Ovary (tissue), 7 donors: ENCODE measurements at regions not wholly inside any gene's neighbourhood (a gene's known extent, or its start where the extent isn't known, plus 50 kb on each side); places are given as distances from the start of the nearest gene placed in this dataset.

Source experiments
- DNase-seq, 5 donors: peaks; one replicate each; pipeline ENCODE4 v3.0.0-alpha.2; 2019 to 2020
- H3K27ac ChIP-seq, 2 donors: fragments of 200-600 bp; one replicate each; pipeline versions ENCODE4 v1.5.1 to v1.8.0; 2019 to 2022
- H3K27me3 ChIP-seq: fragments of 200-600 bp; one replicate; pipeline ENCODE4 v1.8.0; 2022
- H3K36me3 ChIP-seq: fragments of 200-600 bp; sonication (generic); one replicate; pipeline ENCODE4 v1.5.1; 2019
- H3K4me1 ChIP-seq: one replicate; pipeline ENCODE4 v1.8.1; 2013; ENCODE audit warnings: mild to moderate bottlenecking, moderate library complexity; ENCODE audit not compliant: insufficient read depth
- H3K4me3 ChIP-seq: fragments of 200-600 bp; sonication (generic); one replicate; pipeline ENCODE4 v1.5.1; 2017
- H3K9me3 ChIP-seq, 2 donors: fragments of 200-600 bp in 1 of 2; sonication (generic) in 1 of 2; one replicate each; pipeline versions ENCODE4 v1.5.1 to v1.8.1; 2013 to 2019; ENCODE audit warnings: mild to moderate bottlenecking in 1 of 2, moderate library complexity in 1 of 2
- EP300 ChIP-seq: sonication (generic); formaldehyde crosslinking; IDR thresholded peaks from one replicate; pipeline ENCODE4 v1.6.1; 2017; ENCODE audit warnings: antibody characterized with exemption
- POLR2A ChIP-seq: fragments of 450-650 bp; IDR thresholded peaks from one replicate; pipeline ENCODE4 v1.6.1; 2017; ENCODE audit warnings: antibody characterized with exemption, mild to moderate bottlenecking, moderate library complexity
- WGBS, 3 donors: extraction: QIAGEN DNeasy Blood & Tissue Kit in 1 of 3; methylation state at CpG; one replicate each; pipeline versions ENCODE4 v1.1.5 to v1.1.7; 2013 to 2017; 5-methylcytosine and 5-hydroxymethylcytosine counted together
- intact Hi-C, 4 donors: fragments of 100-400 bp; cut with DNase I; formaldehyde crosslinking; loops; one replicate each; pipeline versions ENCODE4 v1.11.0 to v1.15.1; 2022 to 2023
- TF ChIP-seq, protein P1 (sequence below), 3 donors: fragments of 450-650 bp in 2 of 3; fragments of 200-600 bp in 1 of 3; IDR thresholded peaks; one replicate each; pipeline versions ENCODE4 v1.5.1 to v1.8.0; 2016 to 2022; ENCODE audit warnings: antibody characterized with exemption in 3 of 3, mild to moderate bottlenecking in 1 of 3
- donor health status: DM: no; HTN: no; CAD: no; lungs with moderate emphysema.
- donor health status: DM: no; HTN: no; CAD: no.
- donor health status: Bipolar disorder and iron deficiency.
- donor health status: DM: no; HTN: no; CAD: no.
- donor health status: DM: yes; HTN: yes; CAD: no.

- H3K9me3 ChIP-seq: no peaks in the 10 kb centered on the region
- H3K27ac ChIP-seq: no peak overlapping the region
- no peaks in the 10 kb centered on the region for H3K27me3 ChIP-seq
- intact Hi-C loops: no loop called here
- H3K4me1 ChIP-seq: peaks cover 6% of the 10 kb centered on the region
- DNase-seq: peak; percentile 20 to 61 (median 41)
- WGBS, 3 donors: 63 to 76% (median 73%) methylated on average over 1 of the region's 1 CpG
- H3K4me3 ChIP-seq: no peak overlapping the region
- no peaks in the 10 kb centered on the region for H3K36me3 ChIP-seq
- TF ChIP-seq POLR2A (no peak), EP300 (no peak)
- TF ChIP-seq, protein P1, sequence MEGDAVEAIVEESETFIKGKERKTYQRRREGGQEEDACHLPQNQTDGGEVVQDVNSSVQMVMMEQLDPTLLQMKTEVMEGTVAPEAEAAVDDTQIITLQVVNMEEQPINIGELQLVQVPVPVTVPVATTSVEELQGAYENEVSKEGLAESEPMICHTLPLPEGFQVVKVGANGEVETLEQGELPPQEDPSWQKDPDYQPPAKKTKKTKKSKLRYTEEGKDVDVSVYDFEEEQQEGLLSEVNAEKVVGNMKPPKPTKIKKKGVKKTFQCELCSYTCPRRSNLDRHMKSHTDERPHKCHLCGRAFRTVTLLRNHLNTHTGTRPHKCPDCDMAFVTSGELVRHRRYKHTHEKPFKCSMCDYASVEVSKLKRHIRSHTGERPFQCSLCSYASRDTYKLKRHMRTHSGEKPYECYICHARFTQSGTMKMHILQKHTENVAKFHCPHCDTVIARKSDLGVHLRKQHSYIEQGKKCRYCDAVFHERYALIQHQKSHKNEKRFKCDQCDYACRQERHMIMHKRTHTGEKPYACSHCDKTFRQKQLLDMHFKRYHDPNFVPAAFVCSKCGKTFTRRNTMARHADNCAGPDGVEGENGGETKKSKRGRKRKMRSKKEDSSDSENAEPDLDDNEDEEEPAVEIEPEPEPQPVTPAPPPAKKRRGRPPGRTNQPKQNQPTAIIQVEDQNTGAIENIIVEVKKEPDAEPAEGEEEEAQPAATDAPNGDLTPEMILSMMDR (IDR thresholded peaks at IDR 0.05): no peak
These were observed 124.2 kb upstream of the ADPGK start for GRCh38 chr15:72907733-72908132.

DNA sequence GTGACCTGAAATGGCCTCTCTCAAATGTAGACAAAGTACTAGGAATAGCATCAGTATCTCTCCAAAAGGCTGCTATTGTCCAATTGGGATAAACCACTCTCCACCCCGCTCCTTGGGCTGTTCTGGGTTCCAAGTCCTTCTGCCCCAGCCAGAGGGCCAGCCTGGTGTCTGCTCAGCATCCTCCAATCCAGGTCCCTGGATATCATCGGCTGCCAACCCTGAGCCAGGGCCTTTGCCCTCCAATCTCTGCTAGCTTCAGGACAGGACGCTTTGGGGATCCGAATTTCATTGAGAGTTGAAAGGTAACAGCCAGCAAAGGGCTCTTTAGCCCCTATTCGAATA, 119.3 kb upstream of the ADPGK start:
- Histone ChIP-seq H3K4me1 (peaks cover 9% of the 10 kb centered on the region), H3K4me3 (no peak overlapping the region), H3K27me3 (no peaks in the 10 kb centered on the region), H3K36me3 (no peaks in the 10 kb centered on the region), H3K27ac (no peak overlapping the region), H3K9me3 (no peaks in the 10 kb centered on the region)
- TF ChIP-seq EP300 (no peak), POLR2A (no peak)
- TF ChIP-seq, protein P1 (IDR thresholded peaks at IDR 0.05): no peak
- 33 to 48% (median 41%) methylated on average over 5 of the region's 5 CpGs for WGBS, 3 donors
- no peak for DNase-seq
- intact Hi-C loops: no loop called here

DNA sequence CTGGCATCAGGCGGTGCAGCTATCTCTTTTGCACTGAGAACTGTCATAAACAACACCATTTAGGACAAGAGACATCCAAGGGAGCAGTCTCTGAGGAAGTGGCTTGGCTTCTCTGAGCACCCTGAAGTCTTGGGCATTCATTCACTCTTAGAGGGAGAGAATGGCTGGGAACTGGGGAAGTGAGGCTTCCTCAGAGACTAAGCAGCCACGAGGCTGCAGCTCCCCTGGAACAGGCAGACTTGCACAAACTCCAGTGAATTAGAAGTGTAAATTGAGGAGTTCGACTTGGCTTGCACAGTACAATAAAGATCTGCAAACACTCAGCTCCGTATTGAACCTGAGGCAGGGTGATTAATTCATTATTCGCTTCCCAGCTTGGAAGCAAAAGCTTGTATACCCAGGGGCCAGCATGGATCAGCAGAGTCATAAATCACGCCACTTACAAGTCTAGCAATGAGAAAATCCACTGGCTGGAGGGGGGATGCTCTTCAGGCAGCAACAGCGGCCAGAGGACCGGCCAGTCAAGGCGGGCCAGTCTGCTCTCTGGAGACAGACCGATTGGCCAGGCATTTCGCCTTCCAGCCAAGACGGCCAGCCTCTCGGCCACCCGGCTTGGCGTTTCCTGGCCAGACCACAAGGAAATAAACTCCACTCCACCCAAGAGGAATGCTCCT, 118.8 kb upstream of the ADPGK start:
- intact Hi-C loops: no loop called here
- Histone ChIP-seq H3K27ac (no peak overlapping the region), H3K9me3 (no peaks in the 10 kb centered on the region), H3K36me3 (no peaks in the 10 kb centered on the region), H3K27me3 (no peaks in the 10 kb centered on the region), H3K4me1 (peaks cover 6% of the 10 kb centered on the region), H3K4me3 (no peak overlapping the region)
- 6 to 11% (median 9%) methylated on average over 13 to 15 of the region's 15 CpGs for WGBS, 3 donors
- DNase-seq: peak in 4 of 5 donors; percentile 25 to 70 (median 40)
- TF ChIP-seq, protein P1 (IDR thresholded peaks at IDR 0.05): no peak
- no peak for TF ChIP-seq EP300
- no peak for TF ChIP-seq POLR2A

- TF ChIP-seq, protein P1 (IDR thresholded peaks at IDR 0.05): no peak
- no peak for TF ChIP-seq POLR2A
- no peak for TF ChIP-seq EP300
- WGBS, 3 donors: 89 to 91% (median 90%) methylated on average over 2 of the region's 2 CpGs
- intact Hi-C loops: no loop called here
- DNase-seq: no peak
- no peaks in the 10 kb centered on the region for H3K27me3 ChIP-seq
- no peaks in the 10 kb centered on the region for H3K4me1 ChIP-seq
- no peak overlapping the region for H3K27ac ChIP-seq
- no peaks in the 10 kb centered on the region for H3K36me3 ChIP-seq
- no peaks in the 10 kb centered on the region for H3K9me3 ChIP-seq
- no peak overlapping the region for H3K4me3 ChIP-seq
These were observed 109.4 kb upstream of the ADPGK start for GRCh38 chr15:72892986-72893385.
